ENCODE measurements at regions not wholly inside any gene's neighbourhood (a gene's known extent, or its start where the extent isn't known, plus 50 kb on each side); places are given as distances from the start of the nearest gene placed in this dataset.

DNA sequence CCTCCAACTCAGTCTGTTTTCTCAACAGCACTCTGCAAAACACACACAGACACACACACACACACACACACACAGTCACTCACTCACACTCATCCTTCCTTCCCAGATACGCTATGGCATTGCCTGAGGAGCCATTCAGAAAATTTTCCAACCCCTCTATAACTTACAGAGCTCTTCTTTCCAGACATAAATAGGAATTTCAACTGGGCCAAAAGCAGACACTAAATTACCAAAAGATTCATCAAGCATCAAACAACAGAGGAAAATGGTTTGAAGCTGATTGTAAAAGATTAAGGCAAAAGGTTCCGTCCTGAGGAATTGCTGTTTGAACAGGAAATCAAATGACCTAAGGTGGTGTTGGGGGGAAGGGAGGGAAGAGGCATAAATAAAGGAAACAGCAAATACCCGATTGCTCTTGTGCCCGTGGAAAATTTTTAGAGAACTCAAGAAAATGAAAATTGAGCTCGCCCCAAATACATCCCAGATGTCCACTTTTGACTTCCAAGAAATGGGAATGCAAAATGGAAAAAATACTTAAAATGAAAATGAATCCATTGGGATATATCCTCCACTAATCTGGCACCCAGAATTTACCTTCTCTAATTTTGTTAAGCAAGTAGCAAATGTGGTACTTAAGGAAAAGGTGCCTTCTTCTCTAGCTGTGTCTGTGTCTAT lies 183.6 kb downstream of the QDPR start:
- TF ChIP-seq CEBPB (IDR thresholded peaks at IDR 0.05) (no peak), YY1 (IDR thresholded peaks at IDR 0.05; ENCODE audit: low read depth) (no peak), EP300 (IDR thresholded peaks at IDR 0.05; ENCODE audit: borderline replicate concordance) (no peak), EGR1 (IDR thresholded peaks at IDR 0.05) (no peak)
- TF ChIP-seq, protein P1, sequence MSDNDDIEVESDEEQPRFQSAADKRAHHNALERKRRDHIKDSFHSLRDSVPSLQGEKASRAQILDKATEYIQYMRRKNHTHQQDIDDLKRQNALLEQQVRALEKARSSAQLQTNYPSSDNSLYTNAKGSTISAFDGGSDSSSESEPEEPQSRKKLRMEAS (IDR thresholded peaks at IDR 0.05), result no peak
- TF ChIP-seq, protein P2, sequence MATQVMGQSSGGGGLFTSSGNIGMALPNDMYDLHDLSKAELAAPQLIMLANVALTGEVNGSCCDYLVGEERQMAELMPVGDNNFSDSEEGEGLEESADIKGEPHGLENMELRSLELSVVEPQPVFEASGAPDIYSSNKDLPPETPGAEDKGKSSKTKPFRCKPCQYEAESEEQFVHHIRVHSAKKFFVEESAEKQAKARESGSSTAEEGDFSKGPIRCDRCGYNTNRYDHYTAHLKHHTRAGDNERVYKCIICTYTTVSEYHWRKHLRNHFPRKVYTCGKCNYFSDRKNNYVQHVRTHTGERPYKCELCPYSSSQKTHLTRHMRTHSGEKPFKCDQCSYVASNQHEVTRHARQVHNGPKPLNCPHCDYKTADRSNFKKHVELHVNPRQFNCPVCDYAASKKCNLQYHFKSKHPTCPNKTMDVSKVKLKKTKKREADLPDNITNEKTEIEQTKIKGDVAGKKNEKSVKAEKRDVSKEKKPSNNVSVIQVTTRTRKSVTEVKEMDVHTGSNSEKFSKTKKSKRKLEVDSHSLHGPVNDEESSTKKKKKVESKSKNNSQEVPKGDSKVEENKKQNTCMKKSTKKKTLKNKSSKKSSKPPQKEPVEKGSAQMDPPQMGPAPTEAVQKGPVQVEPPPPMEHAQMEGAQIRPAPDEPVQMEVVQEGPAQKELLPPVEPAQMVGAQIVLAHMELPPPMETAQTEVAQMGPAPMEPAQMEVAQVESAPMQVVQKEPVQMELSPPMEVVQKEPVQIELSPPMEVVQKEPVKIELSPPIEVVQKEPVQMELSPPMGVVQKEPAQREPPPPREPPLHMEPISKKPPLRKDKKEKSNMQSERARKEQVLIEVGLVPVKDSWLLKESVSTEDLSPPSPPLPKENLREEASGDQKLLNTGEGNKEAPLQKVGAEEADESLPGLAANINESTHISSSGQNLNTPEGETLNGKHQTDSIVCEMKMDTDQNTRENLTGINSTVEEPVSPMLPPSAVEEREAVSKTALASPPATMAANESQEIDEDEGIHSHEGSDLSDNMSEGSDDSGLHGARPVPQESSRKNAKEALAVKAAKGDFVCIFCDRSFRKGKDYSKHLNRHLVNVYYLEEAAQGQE (IDR thresholded peaks at IDR 0.05; ENCODE audit: low read depth), result no peak

Measured in Ishikawa (cell line).